ENCODE measurements at regions not wholly inside any gene's neighbourhood (a gene's known extent, or its start where the extent isn't known, plus 50 kb on each side); places are given as distances from the start of the nearest gene placed in this dataset.

GRCh38 chr12:40436564-40436963 lies 211.8 kb downstream of the LRRK2 start:
- Histone ChIP-seq H3K36me3 (ENCODE audit: control insufficient read depth in 2 of 2, insufficient read depth in 2 of 2, low read length in 1 of 2) (no peaks in the 10 kb centered on the region), H4K20me1 (ENCODE audit: control insufficient read depth, insufficient read depth) (no peaks in the 10 kb centered on the region), H3K79me2 (ENCODE audit: control insufficient read depth, insufficient read depth, low read length) (no peaks in the 10 kb centered on the region), H3K9me3 (replicated peaks; ENCODE audit: control insufficient read depth, insufficient read depth, low read length) (no peaks in the 10 kb centered on the region), H2AFZ (ENCODE audit: control insufficient read depth, low read depth, low read length) (no peak overlapping the region), H3K27ac (ENCODE audit: control insufficient read depth, insufficient read depth) (no peak overlapping the region), H3K9ac (ENCODE audit: control insufficient read depth, insufficient read depth, low read length) (no peak overlapping the region), H3K4me1 (ENCODE audit: control insufficient read depth, insufficient read depth, low read length) (no peaks in the 10 kb centered on the region), H3K27me3 (replicated peaks in 1 of 2; ENCODE audit: control insufficient read depth in 2 of 2, insufficient read depth in 2 of 2, low read length in 1 of 2) (no peaks in the 10 kb centered on the region), H3K4me3 (no peak overlapping the region), H3K4me2 (ENCODE audit: control insufficient read depth, insufficient read depth) (no peak overlapping the region)
- peak; percentile 52; the same call in 1 of the 2 replicates for TF ChIP-seq RUNX3 (IDR thresholded peaks at IDR 0.05; ENCODE audit: low read length)
- TF ChIP-seq TARDBP (IDR thresholded peaks at IDR 0.05; ENCODE audit: borderline replicate concordance), result no peak
- TF ChIP-seq CTCF (IDR thresholded peaks at IDR 0.05 in 2 of 3, conservative IDR thresholded peaks at IDR 0.05 in 1 of 3; ENCODE audit: control insufficient read depth in 2 of 3, extremely low read depth in 1 of 3, insufficient read depth in 1 of 3, low read depth in 3 of 3, low read length in 3 of 3), result no peak
- no peak for TF ChIP-seq CHD1 (IDR thresholded peaks at IDR 0.05; ENCODE audit: low read depth, low read length)
- TF ChIP-seq CHD4 (IDR thresholded peaks at IDR 0.05), result no peak
- FAIRE-seq (peak; percentile 49), ATAC-seq (peak; percentile 60), DNase-seq (ENCODE audit: low read depth, low spot score) (no peak)
- ChIA-PET SMC1A (ENCODE audit: uncharacterized antibody, unreplicated experiment) (no interaction called here), CTCF (no interaction called here), RAD21 (ENCODE audit: unreplicated experiment) (no interaction called here), POLR2A (no interaction called here)
- no TSS peak for BruUV-seq (replicated peaks)
- WGBS (ENCODE audit: insufficient coverage, insufficient replicate concordance, low lambda C conversion rate, missing lambda C conversion rate), result 20% methylated on average over 3 of the region's 3 CpGs
- intact Hi-C loops (cut with micrococcal nuclease; ENCODE audit: unreplicated experiment), result no loop called here
- in situ Hi-C loops (cut with MboI), result no loop called here

- H3K79me2 ChIP-seq (ENCODE audit: control insufficient read depth, insufficient read depth, low read length), result no peaks in the 10 kb centered on the region
- WGBS (ENCODE audit: insufficient coverage, insufficient replicate concordance, low lambda C conversion rate, missing lambda C conversion rate), result 3% methylated on average over 2 of the region's 2 CpGs
- H2AFZ ChIP-seq (ENCODE audit: control insufficient read depth, low read depth, low read length), result no peak overlapping the region
- H4K20me1 ChIP-seq (ENCODE audit: control insufficient read depth, insufficient read depth), result no peaks in the 10 kb centered on the region
- SMC1A ChIA-PET (ENCODE audit: uncharacterized antibody, unreplicated experiment), result no interaction called here
- POLR2A ChIA-PET, result no interaction called here
- DNase-seq (ENCODE audit: low read depth, low spot score), result no peak
- BruUV-seq (replicated peaks), result no TSS peak
- no peak overlapping the region for H3K9ac ChIP-seq (ENCODE audit: control insufficient read depth, insufficient read depth, low read length)
- in situ Hi-C loops (cut with MboI), result loop anchor here (10.0 kb wide), 1 partner anchor 475 kb away; no protein-coding TSS in a partner anchor
- ATAC-seq, result no peak
- H3K36me3 ChIP-seq (ENCODE audit: control insufficient read depth in 2 of 2, insufficient read depth in 2 of 2, low read length in 1 of 2), result no peaks in the 10 kb centered on the region
- no peaks in the 10 kb centered on the region for H3K27me3 ChIP-seq (replicated peaks in 1 of 2; ENCODE audit: control insufficient read depth in 2 of 2, insufficient read depth in 2 of 2, low read length in 1 of 2)
- CTCF ChIA-PET, result no interaction called here
- no peaks in the 10 kb centered on the region for H3K9me3 ChIP-seq (replicated peaks; ENCODE audit: control insufficient read depth, insufficient read depth, low read length)
- no peak overlapping the region for H3K27ac ChIP-seq (ENCODE audit: control insufficient read depth, insufficient read depth)
- TF ChIP-seq ASH2L (IDR thresholded peaks at IDR 0.05; ENCODE audit: borderline replicate concordance, low read depth), result no peak
- no peak for TF ChIP-seq RAD21 (IDR thresholded peaks at IDR 0.05; ENCODE audit: insufficient read depth, low read depth, low read length)
- TF ChIP-seq SMAD5 (IDR thresholded peaks at IDR 0.05; ENCODE audit: low read depth), result no peak
- TF ChIP-seq SMC3 (IDR thresholded peaks at IDR 0.05; ENCODE audit: borderline replicate concordance, low read length), result no peak
- TF ChIP-seq CREB1 (IDR thresholded peaks at IDR 0.05; ENCODE audit: low read depth), result no peak
- TF ChIP-seq MTA3 (IDR thresholded peaks at IDR 0.05; ENCODE audit: borderline replicate concordance, low read length), result no peak
- no peak for TF ChIP-seq ATF7 (IDR thresholded peaks at IDR 0.05; ENCODE audit: low read depth)
- intact Hi-C loops (cut with micrococcal nuclease; ENCODE audit: unreplicated experiment), result loop anchor here (10.0 kb wide), 1 partner anchor 145 kb away; no protein-coding TSS in a partner anchor
- RAD21 ChIA-PET (ENCODE audit: unreplicated experiment), result no interaction called here
- FAIRE-seq, result no peak
- H3K4me1 ChIP-seq (ENCODE audit: control insufficient read depth, insufficient read depth, low read length), result no peaks in the 10 kb centered on the region
- H3K4me3 ChIP-seq, result no peak overlapping the region
- no peak overlapping the region for H3K4me2 ChIP-seq (ENCODE audit: control insufficient read depth, insufficient read depth)
Measured at GRCh38 chr12:40439771-40440492, 215.1 kb downstream of the LRRK2 start.

All from GM12878 (cell line).